SK-N-SH treated with all-trans-retinoic acid at 6 μM for 48 hours (cell line): ENCODE measurements at regions not wholly inside any gene's neighbourhood (a gene's known extent, or its start where the extent isn't known, plus 50 kb on each side); places are given as distances from the start of the nearest gene placed in this dataset.

Experiments used
- BACH2 ChIP-seq: fragments of 250-450 bp; sonication (Bioruptor Pico); IDR thresholded peaks from 2 replicates; pipeline ENCODE4 v1.9.0; 2021; ENCODE audit warnings: mild to moderate bottlenecking, borderline replicate concordance
- CSDC2 ChIP-seq: fragments of 250-450 bp; sonication (Bioruptor Pico); IDR thresholded peaks from 2 replicates; pipeline ENCODE4 v1.5.0; 2020; ENCODE audit warnings: mild to moderate bottlenecking, moderate library complexity
- ESRRG ChIP-seq: fragments of 250-450 bp; sonication (Bioruptor Pico); IDR thresholded peaks from 2 replicates; pipeline ENCODE4 v1.6.1; 2021; ENCODE audit warnings: mild to moderate bottlenecking
- GLIS3 ChIP-seq: fragments of 250-450 bp; sonication (Bioruptor Pico); IDR thresholded peaks from 2 replicates; pipeline ENCODE4 v1.5.0; 2020; ENCODE audit warnings: mild to moderate bottlenecking, moderate library complexity
- OSR1 ChIP-seq: fragments of 250-450 bp; sonication (Bioruptor Pico); IDR thresholded peaks from 2 replicates; pipeline ENCODE4 v1.8.0; 2022; ENCODE audit warnings: moderate library complexity, mild to moderate bottlenecking, inconsistent platforms
- PPARA ChIP-seq: fragments of 250-450 bp; sonication (Bioruptor Pico); IDR thresholded peaks from 2 replicates; pipeline ENCODE4 v1.5.0; 2020; ENCODE audit warnings: mild to moderate bottlenecking, borderline replicate concordance
- RARB ChIP-seq: fragments of 250-450 bp; sonication (Bioruptor Pico); IDR thresholded peaks from 2 replicates; pipeline ENCODE4 v1.8.0; 2021; ENCODE audit warnings: mild to moderate bottlenecking, moderate library complexity
- TOX ChIP-seq: fragments of 250-450 bp; sonication (Bioruptor Pico); IDR thresholded peaks from 2 replicates; pipeline ENCODE4 v1.8.0; 2021; ENCODE audit warnings: mild to moderate bottlenecking, moderate library complexity, borderline replicate concordance
- ZC3H10 ChIP-seq: fragments of 250-450 bp; sonication (Bioruptor Pico); IDR thresholded peaks from 2 replicates; pipeline ENCODE4 v1.5.1; 2021; ENCODE audit warnings: mild to moderate bottlenecking, moderate library complexity
- ZFP3 ChIP-seq: fragments of 250-450 bp; sonication (Bioruptor Pico); IDR thresholded peaks from 2 replicates; pipeline ENCODE4 v1.5.0; 2020; ENCODE audit warnings: mild to moderate bottlenecking, moderate library complexity
- ZFP30 ChIP-seq: fragments of 450-650 bp; formaldehyde crosslinking; IDR thresholded peaks from 2 replicates; pipeline ENCODE4 v1.5.0; 2022; ENCODE audit warnings: mild to moderate bottlenecking, moderate library complexity
- TF ChIP-seq, protein P1 (sequence below): fragments of 250-450 bp; sonication (Bioruptor Pico); IDR thresholded peaks from 2 replicates; pipeline ENCODE4 v1.8.0; 2020; ENCODE audit warnings: mild to moderate bottlenecking, moderate library complexity, borderline replicate concordance

- TF ChIP-seq CSDC2 (CRISPR knock-in tag) (no peak), GLIS3 (no peak), ESRRG (CRISPR knock-in tag) (no peak), PPARA (no peak), TOX (CRISPR knock-in tag) (no peak), BACH2 (no peak), ZFP30 (CRISPR knock-in tag) (no peak), OSR1 (CRISPR knock-in tag) (no peak), RARB (CRISPR knock-in tag) (no peak), ZC3H10 (CRISPR knock-in tag) (no peak), ZFP3 (CRISPR knock-in tag) (no peak)
- TF ChIP-seq, protein P1, sequence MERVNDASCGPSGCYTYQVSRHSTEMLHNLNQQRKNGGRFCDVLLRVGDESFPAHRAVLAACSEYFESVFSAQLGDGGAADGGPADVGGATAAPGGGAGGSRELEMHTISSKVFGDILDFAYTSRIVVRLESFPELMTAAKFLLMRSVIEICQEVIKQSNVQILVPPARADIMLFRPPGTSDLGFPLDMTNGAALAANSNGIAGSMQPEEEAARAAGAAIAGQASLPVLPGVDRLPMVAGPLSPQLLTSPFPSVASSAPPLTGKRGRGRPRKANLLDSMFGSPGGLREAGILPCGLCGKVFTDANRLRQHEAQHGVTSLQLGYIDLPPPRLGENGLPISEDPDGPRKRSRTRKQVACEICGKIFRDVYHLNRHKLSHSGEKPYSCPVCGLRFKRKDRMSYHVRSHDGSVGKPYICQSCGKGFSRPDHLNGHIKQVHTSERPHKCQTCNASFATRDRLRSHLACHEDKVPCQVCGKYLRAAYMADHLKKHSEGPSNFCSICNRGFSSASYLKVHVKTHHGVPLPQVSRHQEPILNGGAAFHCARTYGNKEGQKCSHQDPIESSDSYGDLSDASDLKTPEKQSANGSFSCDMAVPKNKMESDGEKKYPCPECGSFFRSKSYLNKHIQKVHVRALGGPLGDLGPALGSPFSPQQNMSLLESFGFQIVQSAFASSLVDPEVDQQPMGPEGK = no peak
Measured at GRCh38 chr10:30529373-30529998, 95.5 kb downstream of the MAP3K8 start.
